HepG2 (cell line): ENCODE measurements at regions not wholly inside any gene's neighbourhood (a gene's known extent, or its start where the extent isn't known, plus 50 kb on each side); places are given as distances from the start of the nearest gene placed in this dataset.

Experiments
- ATAC-seq: fragments of 200-7000 bp; cut with Tn5 transposase; 3 replicates; pipeline ENCODE4 v1.9.1; 2020; ENCODE audit warnings: mild to moderate bottlenecking, moderate library complexity
- BruUV-seq: library from RNA; stranded (reverse); fragments of 400-500 nt; replicated peaks from 2 replicates; lab custom pipeline; 2021; lab: Mats Ljungman, UMichigan
- CTCF ChIA-PET: fragments of 300-600 bp; formaldehyde crosslinking; extraction: SDS; loops from one replicate; lab custom pipeline; 2021; ENCODE audit warnings: low total read pairs, inconsistent platforms, low intra/inter-chr PET ratio; lab: Yijun Ruan, JAX
- POLR2A ChIA-PET: fragments of 350-600 bp; sonication (Branson Sonifier 250); formaldehyde crosslinking; loops from one replicate; lab custom pipeline; 2020; ENCODE audit warnings: antibody characterized with exemption, inconsistent platforms; lab: Yijun Ruan, JAX
- DNase-seq: peaks from one replicate; pipeline ENCODE4 v3.0.0-alpha.2; 2015; ENCODE audit warnings: low spot score
- FAIRE-seq: peaks from 3 replicates; lab custom pipeline; 2011; peaks lifted over from hg19 to GRCh38; lab: Jason Lieb, UNC
- H2AFZ ChIP-seq: one replicate; pipeline ENCODE4 v1.6.1; 2011; ENCODE audit warnings: low read length, inconsistent platforms
- H3K27ac ChIP-seq: fragments of 300-600 bp; 3 replicates; pipeline ENCODE4 v1.8.0; 2011; ENCODE audit warnings: mixed run types, mild to moderate bottlenecking, mixed read lengths, low read length, inconsistent platforms; ENCODE audit not compliant: insufficient read depth; ENCODE audit errors: extremely low read length
- H3K27me3 ChIP-seq, 2 experiments: fragments of 200-600 bp in 1 of 2; 2 replicates in 1 of 2; 3 replicates in 1 of 2; pipeline versions ENCODE4 v1.6.0 to v1.8.0; 2011; ENCODE audit warnings: low read length in 2 of 2, mild to moderate bottlenecking in 2 of 2, moderate library complexity in 2 of 2, inconsistent platforms in 1 of 2; ENCODE audit not compliant: insufficient read depth in 2 of 2, control insufficient read depth in 1 of 2
- H3K36me3 ChIP-seq, 2 experiments: fragments of 200-600 bp in 1 of 2; replicated peaks in 1 of 2; 2 replicates in 1 of 2; 3 replicates in 1 of 2; pipeline versions ENCODE4 v1.5.1 to v1.8.0; 2011; ENCODE audit warnings: low read length in 2 of 2, inconsistent platforms in 1 of 2; ENCODE audit not compliant: insufficient read depth in 2 of 2, control insufficient read depth in 1 of 2
- H3K4me1 ChIP-seq: 2 replicates; pipeline ENCODE4 v1.5.1; 2012; ENCODE audit warnings: low read length, inconsistent platforms; ENCODE audit not compliant: insufficient read depth
- H3K4me2 ChIP-seq: 2 replicates; pipeline ENCODE4 v1.6.0; 2011; ENCODE audit warnings: low read depth, low read length, inconsistent platforms
- H3K4me3 ChIP-seq, 3 experiments: fragments of 200-600 bp in 1 of 3; sonication (generic), shearing (Covaris generic) in 1 of 3; replicated peaks in 1 of 3; 2 replicates each; pipeline ENCODE4 v1.5.1; 2011 to 2016; ENCODE audit warnings: low read length in 3 of 3, inconsistent platforms in 2 of 3, low read depth in 2 of 3, mild to moderate bottlenecking in 2 of 3, control low read depth in 1 of 3, mixed read lengths in 1 of 3; ENCODE audit not compliant: insufficient read depth in 1 of 3
- H3K79me2 ChIP-seq: one replicate; pipeline ENCODE4 v1.6.1; 2011; ENCODE audit warnings: low read length, inconsistent platforms; ENCODE audit not compliant: insufficient read depth
- H3K9ac ChIP-seq: 2 replicates; pipeline ENCODE4 v1.6.0; 2011; ENCODE audit warnings: mild to moderate bottlenecking, low read depth, low read length, inconsistent platforms; ENCODE audit not compliant: insufficient read depth
- H3K9me3 ChIP-seq: 2 replicates; pipeline ENCODE4 v1.5.1; 2012; ENCODE audit warnings: mild to moderate bottlenecking, low read length
- H4K20me1 ChIP-seq: 2 replicates; pipeline ENCODE4 v1.6.0; 2011; ENCODE audit warnings: inconsistent platforms, mild to moderate bottlenecking, low read length, moderate library complexity; ENCODE audit not compliant: insufficient read depth
- DMAP1 ChIP-seq: IDR thresholded peaks from 2 replicates; pipeline ENCODE4 v1.6.1; 2016
- MZF1 ChIP-seq: sonication (generic); formaldehyde crosslinking; IDR thresholded peaks from 2 replicates; pipeline ENCODE4 v1.8.1; 2023; ENCODE audit warnings: mild to moderate bottlenecking, missing genetic modification reagents, borderline replicate concordance
- SMAD3 ChIP-seq: sonication (generic); formaldehyde crosslinking; IDR thresholded peaks from 2 replicates; pipeline ENCODE4 v1.4.0; 2020; ENCODE audit warnings: missing genetic modification reagents
- ZC3H13 ChIP-seq: sonication (generic); formaldehyde crosslinking; IDR thresholded peaks from 2 replicates; pipeline ENCODE4 v1.8.1; 2023; ENCODE audit warnings: mild to moderate bottlenecking, missing genetic modification reagents, moderate library complexity
- ZNF263 ChIP-seq: sonication (generic); formaldehyde crosslinking; IDR thresholded peaks from 2 replicates; pipeline ENCODE4 v1.4.0; 2020; ENCODE audit warnings: missing genetic modification reagents
- ZNF772 ChIP-seq: sonication (generic); formaldehyde crosslinking; IDR thresholded peaks from 2 replicates; pipeline ENCODE4 v1.5.0; 2020; ENCODE audit warnings: mild to moderate bottlenecking, missing genetic modification reagents
- ZNF777 ChIP-seq: sonication (generic); formaldehyde crosslinking; IDR thresholded peaks from 2 replicates; pipeline ENCODE4 v1.4.0; 2020; ENCODE audit warnings: missing genetic modification reagents
- WGBS: methylation state at CpG from one replicate; pipeline ENCODE4 v1.1.6; 2017; ENCODE audit warnings: low lambda C conversion rate; 5-methylcytosine and 5-hydroxymethylcytosine counted together
- in situ Hi-C: cut with HindIII; loops from 2 replicates; pipeline ENCODE4 v1.10.0; 2017; ENCODE audit warnings: low pct_unique_long_range_greater_than_20kb; ENCODE audit not compliant: extremely low pct_ligation_motif_present
- intact Hi-C: fragments of 100-400 bp; cut with micrococcal nuclease; formaldehyde crosslinking; loops from one replicate; pipeline ENCODE4 v1.10.0; 2022; ENCODE audit not compliant: unreplicated experiment
- TF ChIP-seq, protein P1 (sequence below), 2 experiments: fragments of 450-650 bp in 1 of 2; sonication (generic) in 1 of 2; formaldehyde crosslinking; IDR thresholded peaks; 2 replicates each; pipeline versions ENCODE4 v1.5.0 to v1.8.0; 2020 to 2022; ENCODE audit warnings: mild to moderate bottlenecking in 1 of 2, missing genetic modification reagents in 1 of 2
- TF ChIP-seq, protein P2 (sequence below): sonication (generic); formaldehyde crosslinking; IDR thresholded peaks from 2 replicates; pipeline ENCODE4 v1.4.0; 2020; ENCODE audit warnings: missing genetic modification reagents
- TF ChIP-seq, protein P3 (sequence below): sonication (generic); formaldehyde crosslinking; IDR thresholded peaks from 2 replicates; pipeline ENCODE4 v1.5.1; 2020; ENCODE audit warnings: missing genetic modification reagents, mild to moderate bottlenecking, borderline replicate concordance
- TF ChIP-seq, protein P4 (sequence below): sonication (generic); formaldehyde crosslinking; IDR thresholded peaks from 2 replicates; pipeline ENCODE4 v1.8.0; 2022; ENCODE audit warnings: missing genetic modification reagents, mild to moderate bottlenecking, borderline replicate concordance

DNA sequence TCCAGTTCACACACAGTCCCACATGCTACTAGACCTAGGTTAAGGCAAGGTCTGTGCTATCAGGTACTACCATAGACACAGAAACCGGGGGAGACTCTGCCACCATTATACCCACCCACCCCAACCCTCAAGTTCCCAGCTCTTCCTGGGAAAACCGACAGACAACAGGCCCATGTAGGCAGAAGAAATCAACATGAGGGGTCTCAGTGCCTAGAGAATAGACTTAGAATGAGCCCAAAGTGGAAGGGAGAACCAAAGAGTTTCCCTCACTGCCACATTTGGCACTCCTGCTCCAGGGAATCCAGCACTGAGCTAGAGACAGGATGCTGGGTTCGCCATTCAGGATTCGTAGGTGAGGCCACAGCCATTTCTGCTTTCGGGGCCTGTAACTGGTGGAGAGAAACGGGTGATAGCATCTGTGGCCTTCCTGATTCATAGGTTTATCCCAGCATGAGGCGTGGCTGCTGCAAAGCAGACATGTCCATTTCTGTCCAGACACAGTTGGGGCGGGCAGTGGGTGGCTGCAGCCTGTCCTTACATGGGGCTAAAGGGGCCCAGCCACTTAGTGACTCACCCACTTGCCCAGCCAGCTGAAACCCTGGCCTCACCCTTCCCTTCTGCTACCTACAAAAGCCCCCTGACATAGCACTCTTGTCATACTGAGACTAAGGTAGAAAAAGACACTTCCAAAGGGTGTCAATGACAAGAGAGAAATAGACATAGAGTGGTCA is 69.4 kb downstream of the IRF2BPL start:
- H3K4me2 ChIP-seq = peak overlapping the region; percentile 72
- no peaks in the 10 kb centered on the region for H3K36me3 ChIP-seq
- no peaks in the 10 kb centered on the region for H3K9me3 ChIP-seq
- H3K27ac ChIP-seq = peak overlapping the region; percentile 53
- H2AFZ ChIP-seq = peak overlapping the region; percentile 70
- H3K4me3 ChIP-seq = peak overlapping the region in 2 of 3 experiments; percentile 15 to 47; a peak in 2 of 6 replicates
- 19% methylated on average over 2 of the region's 8 CpGs for WGBS
- peak overlapping the region; percentile 45 for H3K9ac ChIP-seq
- BruUV-seq = no TSS peak
- peak; percentile 81 for DNase-seq
- in situ Hi-C loops (no loop called here), intact Hi-C loops (no loop called here)
- FAIRE-seq = peak; percentile 4
- ChIA-PET CTCF (no interaction called here), POLR2A (interaction anchor here (0.9 to 2.2 kb wide), 6 partner anchors 9 to 69 kb away, joined by 3 to 10 read pairs (median 4); no protein-coding TSS in a partner anchor)
- no peaks in the 10 kb centered on the region for H4K20me1 ChIP-seq
- peak; percentile 11 for ATAC-seq
- peaks cover 92% of the 10 kb centered on the region for H3K4me1 ChIP-seq
- H3K79me2 ChIP-seq = no peaks in the 10 kb centered on the region
- H3K27me3 ChIP-seq = no peaks in the 10 kb centered on the region
- no peak for TF ChIP-seq ZNF263 (CRISPR knock-in tag)
- no peak for TF ChIP-seq ZNF777
- TF ChIP-seq ZNF772 (CRISPR knock-in tag) = 0 out of 2 replicates have a peak, but pooled peaks have one; percentile 25
- TF ChIP-seq, protein P1, sequence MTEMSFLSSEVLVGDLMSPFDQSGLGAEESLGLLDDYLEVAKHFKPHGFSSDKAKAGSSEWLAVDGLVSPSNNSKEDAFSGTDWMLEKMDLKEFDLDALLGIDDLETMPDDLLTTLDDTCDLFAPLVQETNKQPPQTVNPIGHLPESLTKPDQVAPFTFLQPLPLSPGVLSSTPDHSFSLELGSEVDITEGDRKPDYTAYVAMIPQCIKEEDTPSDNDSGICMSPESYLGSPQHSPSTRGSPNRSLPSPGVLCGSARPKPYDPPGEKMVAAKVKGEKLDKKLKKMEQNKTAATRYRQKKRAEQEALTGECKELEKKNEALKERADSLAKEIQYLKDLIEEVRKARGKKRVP (CRISPR knock-in tag; IDR thresholded peaks at IDR 0.05) = no peak
- TF ChIP-seq, protein P2, sequence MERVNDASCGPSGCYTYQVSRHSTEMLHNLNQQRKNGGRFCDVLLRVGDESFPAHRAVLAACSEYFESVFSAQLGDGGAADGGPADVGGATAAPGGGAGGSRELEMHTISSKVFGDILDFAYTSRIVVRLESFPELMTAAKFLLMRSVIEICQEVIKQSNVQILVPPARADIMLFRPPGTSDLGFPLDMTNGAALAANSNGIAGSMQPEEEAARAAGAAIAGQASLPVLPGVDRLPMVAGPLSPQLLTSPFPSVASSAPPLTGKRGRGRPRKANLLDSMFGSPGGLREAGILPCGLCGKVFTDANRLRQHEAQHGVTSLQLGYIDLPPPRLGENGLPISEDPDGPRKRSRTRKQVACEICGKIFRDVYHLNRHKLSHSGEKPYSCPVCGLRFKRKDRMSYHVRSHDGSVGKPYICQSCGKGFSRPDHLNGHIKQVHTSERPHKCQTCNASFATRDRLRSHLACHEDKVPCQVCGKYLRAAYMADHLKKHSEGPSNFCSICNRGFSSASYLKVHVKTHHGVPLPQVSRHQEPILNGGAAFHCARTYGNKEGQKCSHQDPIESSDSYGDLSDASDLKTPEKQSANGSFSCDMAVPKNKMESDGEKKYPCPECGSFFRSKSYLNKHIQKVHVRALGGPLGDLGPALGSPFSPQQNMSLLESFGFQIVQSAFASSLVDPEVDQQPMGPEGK (CRISPR knock-in tag) = peak; percentile 41; the same call in 1 of the 2 replicates
- TF ChIP-seq, protein P3, sequence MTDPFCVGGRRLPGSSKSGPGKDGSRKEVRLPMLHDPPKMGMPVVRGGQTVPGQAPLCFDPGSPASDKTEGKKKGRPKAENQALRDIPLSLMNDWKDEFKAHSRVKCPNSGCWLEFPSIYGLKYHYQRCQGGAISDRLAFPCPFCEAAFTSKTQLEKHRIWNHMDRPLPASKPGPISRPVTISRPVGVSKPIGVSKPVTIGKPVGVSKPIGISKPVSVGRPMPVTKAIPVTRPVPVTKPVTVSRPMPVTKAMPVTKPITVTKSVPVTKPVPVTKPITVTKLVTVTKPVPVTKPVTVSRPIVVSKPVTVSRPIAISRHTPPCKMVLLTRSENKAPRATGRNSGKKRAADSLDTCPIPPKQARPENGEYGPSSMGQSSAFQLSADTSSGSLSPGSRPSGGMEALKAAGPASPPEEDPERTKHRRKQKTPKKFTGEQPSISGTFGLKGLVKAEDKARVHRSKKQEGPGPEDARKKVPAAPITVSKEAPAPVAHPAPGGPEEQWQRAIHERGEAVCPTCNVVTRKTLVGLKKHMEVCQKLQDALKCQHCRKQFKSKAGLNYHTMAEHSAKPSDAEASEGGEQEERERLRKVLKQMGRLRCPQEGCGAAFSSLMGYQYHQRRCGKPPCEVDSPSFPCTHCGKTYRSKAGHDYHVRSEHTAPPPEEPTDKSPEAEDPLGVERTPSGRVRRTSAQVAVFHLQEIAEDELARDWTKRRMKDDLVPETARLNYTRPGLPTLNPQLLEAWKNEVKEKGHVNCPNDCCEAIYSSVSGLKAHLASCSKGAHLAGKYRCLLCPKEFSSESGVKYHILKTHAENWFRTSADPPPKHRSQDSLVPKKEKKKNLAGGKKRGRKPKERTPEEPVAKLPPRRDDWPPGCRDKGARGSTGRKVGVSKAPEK = no peak
- no peak for TF ChIP-seq SMAD3 (CRISPR knock-in tag)
- no peak for TF ChIP-seq ZC3H13 (CRISPR knock-in tag)
- peak; percentile 23; the same call in 1 of the 2 replicates for TF ChIP-seq DMAP1 (CRISPR knock-in tag)
- no peak for TF ChIP-seq MZF1 (CRISPR knock-in tag)
- TF ChIP-seq, protein P4, sequence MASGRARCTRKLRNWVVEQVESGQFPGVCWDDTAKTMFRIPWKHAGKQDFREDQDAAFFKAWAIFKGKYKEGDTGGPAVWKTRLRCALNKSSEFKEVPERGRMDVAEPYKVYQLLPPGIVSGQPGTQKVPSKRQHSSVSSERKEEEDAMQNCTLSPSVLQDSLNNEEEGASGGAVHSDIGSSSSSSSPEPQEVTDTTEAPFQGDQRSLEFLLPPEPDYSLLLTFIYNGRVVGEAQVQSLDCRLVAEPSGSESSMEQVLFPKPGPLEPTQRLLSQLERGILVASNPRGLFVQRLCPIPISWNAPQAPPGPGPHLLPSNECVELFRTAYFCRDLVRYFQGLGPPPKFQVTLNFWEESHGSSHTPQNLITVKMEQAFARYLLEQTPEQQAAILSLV (CRISPR knock-in tag) = 0 out of 2 replicates have a peak, but pooled peaks have one; percentile 37
